HepG2 (cell line): ENCODE measurements at regions not wholly inside any gene's neighbourhood (a gene's known extent, or its start where the extent isn't known, plus 50 kb on each side); places are given as distances from the start of the nearest gene placed in this dataset.

Source experiments
- ATAC-seq: fragments of 200-7000 bp; cut with Tn5 transposase; 3 replicates; pipeline ENCODE4 v1.9.1; 2020; ENCODE audit warnings: mild to moderate bottlenecking, moderate library complexity
- BruUV-seq: library from RNA; stranded (reverse); fragments of 400-500 nt; replicated peaks from 2 replicates; lab custom pipeline; 2021; lab: Mats Ljungman, UMichigan
- CTCF ChIA-PET: fragments of 300-600 bp; formaldehyde crosslinking; extraction: SDS; loops from one replicate; lab custom pipeline; 2021; ENCODE audit warnings: low total read pairs, inconsistent platforms, low intra/inter-chr PET ratio; lab: Yijun Ruan, JAX
- POLR2A ChIA-PET: fragments of 350-600 bp; sonication (Branson Sonifier 250); formaldehyde crosslinking; loops from one replicate; lab custom pipeline; 2020; ENCODE audit warnings: antibody characterized with exemption, inconsistent platforms; lab: Yijun Ruan, JAX
- DNase-seq: peaks from one replicate; pipeline ENCODE4 v3.0.0-alpha.2; 2015; ENCODE audit warnings: low spot score
- FAIRE-seq: peaks from 3 replicates; lab custom pipeline; 2011; peaks lifted over from hg19 to GRCh38; lab: Jason Lieb, UNC
- H2AFZ ChIP-seq: one replicate; pipeline ENCODE4 v1.6.1; 2011; ENCODE audit warnings: low read length, inconsistent platforms
- H3K27ac ChIP-seq: fragments of 300-600 bp; 3 replicates; pipeline ENCODE4 v1.8.0; 2011; ENCODE audit warnings: mixed run types, mild to moderate bottlenecking, mixed read lengths, low read length, inconsistent platforms; ENCODE audit not compliant: insufficient read depth; ENCODE audit errors: extremely low read length
- H3K27me3 ChIP-seq, 2 experiments: fragments of 200-600 bp in 1 of 2; 2 replicates in 1 of 2; 3 replicates in 1 of 2; pipeline versions ENCODE4 v1.6.0 to v1.8.0; 2011; ENCODE audit warnings: low read length in 2 of 2, mild to moderate bottlenecking in 2 of 2, moderate library complexity in 2 of 2, inconsistent platforms in 1 of 2; ENCODE audit not compliant: insufficient read depth in 2 of 2, control insufficient read depth in 1 of 2
- H3K36me3 ChIP-seq, 2 experiments: fragments of 200-600 bp in 1 of 2; replicated peaks in 1 of 2; 2 replicates in 1 of 2; 3 replicates in 1 of 2; pipeline versions ENCODE4 v1.5.1 to v1.8.0; 2011; ENCODE audit warnings: low read length in 2 of 2, inconsistent platforms in 1 of 2; ENCODE audit not compliant: insufficient read depth in 2 of 2, control insufficient read depth in 1 of 2
- H3K4me1 ChIP-seq: 2 replicates; pipeline ENCODE4 v1.5.1; 2012; ENCODE audit warnings: low read length, inconsistent platforms; ENCODE audit not compliant: insufficient read depth
- H3K4me2 ChIP-seq: 2 replicates; pipeline ENCODE4 v1.6.0; 2011; ENCODE audit warnings: low read depth, low read length, inconsistent platforms
- H3K4me3 ChIP-seq, 3 experiments: fragments of 200-600 bp in 1 of 3; sonication (generic), shearing (Covaris generic) in 1 of 3; replicated peaks in 1 of 3; 2 replicates each; pipeline ENCODE4 v1.5.1; 2011 to 2016; ENCODE audit warnings: low read length in 3 of 3, inconsistent platforms in 2 of 3, low read depth in 2 of 3, mild to moderate bottlenecking in 2 of 3, control low read depth in 1 of 3, mixed read lengths in 1 of 3; ENCODE audit not compliant: insufficient read depth in 1 of 3
- H3K79me2 ChIP-seq: one replicate; pipeline ENCODE4 v1.6.1; 2011; ENCODE audit warnings: low read length, inconsistent platforms; ENCODE audit not compliant: insufficient read depth
- H3K9ac ChIP-seq: 2 replicates; pipeline ENCODE4 v1.6.0; 2011; ENCODE audit warnings: mild to moderate bottlenecking, low read depth, low read length, inconsistent platforms; ENCODE audit not compliant: insufficient read depth
- H3K9me3 ChIP-seq: 2 replicates; pipeline ENCODE4 v1.5.1; 2012; ENCODE audit warnings: mild to moderate bottlenecking, low read length
- H4K20me1 ChIP-seq: 2 replicates; pipeline ENCODE4 v1.6.0; 2011; ENCODE audit warnings: inconsistent platforms, mild to moderate bottlenecking, low read length, moderate library complexity; ENCODE audit not compliant: insufficient read depth
- HNRNPLL ChIP-seq: fragments of 200-400 bp; formaldehyde crosslinking; IDR thresholded peaks from 2 replicates; pipeline ENCODE4 v1.6.1; 2017; ENCODE audit warnings: mild to moderate bottlenecking, low read depth, low read length; ENCODE audit not compliant: poor library complexity, severe bottlenecking
- MED1 ChIP-seq: sonication (generic); formaldehyde crosslinking; IDR thresholded peaks from 2 replicates; pipeline ENCODE4 v1.4.0; 2020; ENCODE audit warnings: missing genetic modification reagents
- MTA3 ChIP-seq: sonication (generic); formaldehyde crosslinking; IDR thresholded peaks from 2 replicates; pipeline ENCODE4 v1.4.0; 2020; ENCODE audit warnings: missing genetic modification reagents
- PAWR ChIP-seq: sonication (generic); formaldehyde crosslinking; IDR thresholded peaks from 2 replicates; pipeline ENCODE4 v1.4.0; 2020; ENCODE audit warnings: missing genetic modification reagents, mild to moderate bottlenecking, borderline replicate concordance
- REPIN1 ChIP-seq: sonication (generic); formaldehyde crosslinking; IDR thresholded peaks from 2 replicates; pipeline ENCODE4 v1.8.0; 2022; ENCODE audit warnings: missing genetic modification reagents, low read depth, mild to moderate bottlenecking, borderline replicate concordance
- ZNF777 ChIP-seq: sonication (generic); formaldehyde crosslinking; IDR thresholded peaks from 2 replicates; pipeline ENCODE4 v1.4.0; 2020; ENCODE audit warnings: missing genetic modification reagents
- ZNF841 ChIP-seq: sonication (generic); formaldehyde crosslinking; IDR thresholded peaks from 2 replicates; pipeline ENCODE4 v1.8.1; 2023; ENCODE audit warnings: missing genetic modification reagents, borderline replicate concordance
- whole genome bisulfite sequencing: methylation state at CpG from one replicate; pipeline ENCODE4 v1.1.6; 2017; ENCODE audit warnings: low lambda C conversion rate; 5-methylcytosine and 5-hydroxymethylcytosine counted together
- in situ Hi-C: cut with HindIII; loops from 2 replicates; pipeline ENCODE4 v1.10.0; 2017; ENCODE audit warnings: low pct_unique_long_range_greater_than_20kb; ENCODE audit not compliant: extremely low pct_ligation_motif_present
- intact Hi-C: fragments of 100-400 bp; cut with micrococcal nuclease; formaldehyde crosslinking; loops from one replicate; pipeline ENCODE4 v1.10.0; 2022; ENCODE audit not compliant: unreplicated experiment

- Histone ChIP-seq H2AFZ (no peak overlapping the region), H3K79me2 (no peaks in the 10 kb centered on the region), H4K20me1 (no peaks in the 10 kb centered on the region), H3K4me1 (peaks cover 11% of the 10 kb centered on the region; the same call in 1 of the 2 replicates), H3K27me3 (peaks cover 15 to 45% of the 10 kb centered on the region in 2 experiments; a peak in 4 of 5 replicates), H3K4me3 (no peak overlapping the region), H3K9ac (no peak overlapping the region), H3K9me3 (no peaks in the 10 kb centered on the region), H3K27ac (no peak overlapping the region), H3K4me2 (no peak overlapping the region), H3K36me3 (no peaks in the 10 kb centered on the region)
- TF ChIP-seq MED1 (CRISPR knock-in tag) (no peak), REPIN1 (no peak), PAWR (CRISPR knock-in tag) (no peak), ZNF841 (no peak), MTA3 (no peak)
- DNase-seq (no peak), FAIRE-seq (no peak), ATAC-seq (no peak)
- intact Hi-C loops: no loop called here
- ChIA-PET CTCF (no interaction called here), POLR2A (no interaction called here)
- in situ Hi-C loops: no loop called here
- BruUV-seq: no TSS peak
- WGBS: 27% methylated on average over 16 of the region's 17 CpGs
Measured at GRCh38 chr2:239819091-239819973, 205.8 kb downstream of the NDUFA10 start.

- intact Hi-C loops: no loop called here
- no peak overlapping the region for H3K9ac ChIP-seq
- no peak overlapping the region for H3K4me3 ChIP-seq
- TF ChIP-seq HNRNPLL (peak; percentile 14), ZNF777 (CRISPR knock-in tag) (no peak)
- TF ChIP-seq, all 625 proteins: peak for 1
- WGBS: 10% methylated on average over 9 of the region's 9 CpGs
- DNase-seq (no peak), ATAC-seq (peak; percentile 20; the same call in 2 of the 3 replicates), FAIRE-seq (no peak)
- H3K36me3 ChIP-seq: no peaks in the 10 kb centered on the region
- no peaks in the 10 kb centered on the region for H4K20me1 ChIP-seq
- no TSS peak for BruUV-seq
- H2AFZ ChIP-seq: no peak overlapping the region
- H3K27ac ChIP-seq: no peak overlapping the region
- in situ Hi-C loops: no loop called here
- H3K4me1 ChIP-seq: peaks cover 11% of the 10 kb centered on the region; the same call in 1 of the 2 replicates
- no peaks in the 10 kb centered on the region for H3K9me3 ChIP-seq
- H3K4me2 ChIP-seq: no peak overlapping the region
- no peaks in the 10 kb centered on the region for H3K79me2 ChIP-seq
- ChIA-PET CTCF (no interaction called here), POLR2A (no interaction called here)
- peaks cover 15 to 45% of the 10 kb centered on the region in 2 experiments; a peak in 4 of 5 replicates for H3K27me3 ChIP-seq
Measured at GRCh38 chr2:239818531-239819011, 206.6 kb downstream of the NDUFA10 start.
